SU-DHL-6 (cell line): ENCODE measurements at regions not wholly inside any gene's neighbourhood (a gene's known extent, or its start where the extent isn't known, plus 50 kb on each side); places are given as distances from the start of the nearest gene placed in this dataset.

Experiments
- H2AFZ ChIP-seq: fragments of 200-600 bp; sonication (generic); 2 replicates; pipeline ENCODE4 v1.6.1; 2014; ENCODE audit warnings: low read depth, mild to moderate bottlenecking, moderate library complexity, mixed read lengths, antibody characterized with exemption, low read length; ENCODE audit not compliant: severe bottlenecking
- H3F3A ChIP-seq: fragments of 200-600 bp; shearing (Covaris generic); 2 replicates; pipeline ENCODE4 v1.6.0; 2016; ENCODE audit warnings: antibody characterized with exemption, mild to moderate bottlenecking; ENCODE audit not compliant: insufficient read depth
- H3K27ac ChIP-seq: fragments of 200-600 bp; sonication (generic); 2 replicates; pipeline ENCODE4 v1.5.1; 2016; ENCODE audit warnings: low read depth, mild to moderate bottlenecking, low read length, moderate library complexity, mixed read lengths
- H3K27me3 ChIP-seq: fragments of 200-600 bp; sonication (generic), shearing (Covaris generic); 2 replicates; pipeline ENCODE4 v1.6.0; 2014; ENCODE audit warnings: mild to moderate bottlenecking, low read length
- H3K36me3 ChIP-seq: fragments of 200-600 bp; sonication (generic); 2 replicates; pipeline ENCODE4 v1.6.1; 2014; ENCODE audit warnings: mild to moderate bottlenecking, low read length, mixed read lengths
- H3K4me2 ChIP-seq: fragments of 300-600, 200-600 bp; shearing (Covaris generic), sonication (generic); 2 replicates; pipeline ENCODE4 v1.6.0; 2014; ENCODE audit warnings: low read length, low read depth, mild to moderate bottlenecking; ENCODE audit not compliant: poor library complexity, severe bottlenecking
- H3K4me3 ChIP-seq: fragments of 200-600 bp; sonication (generic); 2 replicates; pipeline ENCODE4 v1.5.1; 2014; ENCODE audit warnings: antibody characterized with exemption, low read length, mild to moderate bottlenecking, mixed read lengths; ENCODE audit not compliant: insufficient read depth, poor library complexity, severe bottlenecking
- H3K79me2 ChIP-seq: fragments of 200-600 bp; sonication (generic); 2 replicates; pipeline ENCODE4 v1.6.1; 2014; ENCODE audit warnings: mild to moderate bottlenecking, low read length, moderate library complexity; ENCODE audit not compliant: insufficient read depth
- H3K9ac ChIP-seq: fragments of 200-600 bp; sonication (generic); 2 replicates; pipeline ENCODE4 v1.7.0; 2014; ENCODE audit warnings: mild to moderate bottlenecking, low read length
- H3K9me2 ChIP-seq: fragments of 200-600 bp; sonication (generic); replicated peaks from 2 replicates; pipeline ENCODE4 v1.6.1; 2014; ENCODE audit warnings: low read length; ENCODE audit not compliant: insufficient read depth
- H3K9me3 ChIP-seq: fragments of 200-600 bp; sonication (generic); 2 replicates; pipeline ENCODE4 v1.6.1; 2014; ENCODE audit warnings: low read length, mixed read lengths; ENCODE audit not compliant: insufficient read depth
- H4K20me1 ChIP-seq: fragments of 200-600 bp; sonication (generic); 2 replicates; pipeline ENCODE4 v1.6.1; 2014; ENCODE audit warnings: low read depth, mild to moderate bottlenecking, antibody characterized with exemption, low read length, moderate library complexity, mixed read lengths
- CTCF ChIP-seq: fragments of 200-600 bp; sonication (generic); IDR thresholded peaks from one replicate; pipeline ENCODE4 v1.5.1; 2017; ENCODE audit warnings: antibody characterized with exemption, mild to moderate bottlenecking, low read length, moderate library complexity; ENCODE audit not compliant: insufficient read depth, poor library complexity, severe bottlenecking
- EZH2phosphoT487 ChIP-seq: fragments of 200-600 bp; sonication (generic), shearing (Covaris generic); conservative IDR thresholded peaks from 2 replicates; pipeline ENCODE4 v1.6.1; 2018; ENCODE audit warnings: mild to moderate bottlenecking, antibody characterized with exemption, low read length, moderate library complexity, mixed read lengths

GRCh38 chr1:117698398-117699160 lies 92.7 kb downstream of the TENT5C start:
- no peaks in the 10 kb centered on the region for H3F3A ChIP-seq
- no peaks in the 10 kb centered on the region for H3K9me3 ChIP-seq
- H3K9ac ChIP-seq = no peak overlapping the region
- H4K20me1 ChIP-seq = no peaks in the 10 kb centered on the region
- no peak overlapping the region for H3K4me2 ChIP-seq
- H3K27ac ChIP-seq = no peak overlapping the region
- H3K36me3 ChIP-seq = no peaks in the 10 kb centered on the region
- no peak overlapping the region for H3K4me3 ChIP-seq
- H3K79me2 ChIP-seq = no peaks in the 10 kb centered on the region
- H2AFZ ChIP-seq = no peak overlapping the region
- TF ChIP-seq CTCF (no peak), EZH2phosphoT487 (no peak)
- H3K9me2 ChIP-seq = no peaks in the 10 kb centered on the region
- no peaks in the 10 kb centered on the region for H3K27me3 ChIP-seq

GRCh38 chr1:117699953-117700352 lies 94.1 kb downstream of the TENT5C start:
- H3K9me3 ChIP-seq = no peaks in the 10 kb centered on the region
- H3K79me2 ChIP-seq = no peaks in the 10 kb centered on the region
- no peak overlapping the region for H3K27ac ChIP-seq
- H3K36me3 ChIP-seq = no peaks in the 10 kb centered on the region
- no peaks in the 10 kb centered on the region for H3K27me3 ChIP-seq
- H3K4me2 ChIP-seq = no peak overlapping the region
- TF ChIP-seq CTCF = no peak
- no peak for TF ChIP-seq EZH2phosphoT487
- H3K9ac ChIP-seq = no peak overlapping the region
- no peak overlapping the region for H3K4me3 ChIP-seq
- H3K9me2 ChIP-seq = no peaks in the 10 kb centered on the region
- no peaks in the 10 kb centered on the region for H3F3A ChIP-seq
- H2AFZ ChIP-seq = no peak overlapping the region
- no peaks in the 10 kb centered on the region for H4K20me1 ChIP-seq

GRCh38 chr1:117702654-117703053 lies 96.8 kb downstream of the TENT5C start:
- Histone ChIP-seq H3K4me3 (no peak overlapping the region), H3K27ac (no peak overlapping the region), H3K36me3 (no peaks in the 10 kb centered on the region)

More at GRCh38 chr1:117702654-117703053, 96.8 kb downstream of the TENT5C start:
- Histone ChIP-seq H3K9me3 (no peaks in the 10 kb centered on the region), H4K20me1 (no peaks in the 10 kb centered on the region), H3K79me2 (no peaks in the 10 kb centered on the region), H3K9ac (no peak overlapping the region), H3K4me2 (no peak overlapping the region), H3F3A (no peaks in the 10 kb centered on the region), H3K27me3 (no peaks in the 10 kb centered on the region), H2AFZ (no peak overlapping the region), H3K9me2 (no peaks in the 10 kb centered on the region)
- no peak for TF ChIP-seq CTCF
- no peak for TF ChIP-seq EZH2phosphoT487
